Panc1 (cell line): ENCODE measurements at regions not wholly inside any gene's neighbourhood (a gene's known extent, or its start where the extent isn't known, plus 50 kb on each side); places are given as distances from the start of the nearest gene placed in this dataset.

Source experiments
- ATAC-seq: fragments of 200-7000 bp; cut with Tn5 transposase; 2 replicates; pipeline ENCODE4 v1.9.1; 2020; ENCODE audit warnings: mild to moderate bottlenecking, moderate library complexity
- BruUV-seq: library from RNA; stranded (reverse); fragments of 400-500 nt; replicated peaks from 2 replicates; lab custom pipeline; 2021; lab: Mats Ljungman, UMichigan
- CTCF ChIA-PET: fragments of 300-600 bp; sonication (Branson Sonifier 250); formaldehyde crosslinking; loops from one replicate; lab custom pipeline; 2022; ENCODE audit warnings: antibody characterized with exemption; lab: Charles Lee
- POLR2A ChIA-PET: fragments of 300-600 bp; sonication (Branson Sonifier 250); formaldehyde crosslinking; loops from one replicate; lab custom pipeline; 2022; ENCODE audit warnings: antibody characterized with exemption; lab: Charles Lee
- DNase-seq: peaks from one replicate; pipeline ENCODE4 v3.0.0-alpha.2; 2010; ENCODE audit warnings: low read depth, low spot score
- H3K27ac ChIP-seq: 2 replicates; pipeline ENCODE4 v1.5.1; 2011; ENCODE audit warnings: mild to moderate bottlenecking, low read length, inconsistent platforms
- H3K27me3 ChIP-seq: fragments of 200-500 bp; sonication (Bioruptor generic); 2 replicates; pipeline ENCODE4 v1.6.0; 2014; ENCODE audit warnings: low read length, inconsistent platforms; ENCODE audit not compliant: control insufficient read depth, insufficient read depth
- H3K36me3 ChIP-seq: fragments of 200-500 bp; sonication (Bioruptor generic); 2 replicates; pipeline ENCODE4 v1.5.1; 2014; ENCODE audit warnings: inconsistent platforms, mild to moderate bottlenecking, low read length, moderate library complexity; ENCODE audit not compliant: control insufficient read depth, insufficient read depth
- H3K4me1 ChIP-seq: 2 replicates; pipeline ENCODE4 v1.5.1; 2011; ENCODE audit warnings: inconsistent platforms, mild to moderate bottlenecking, low read length, moderate library complexity; ENCODE audit not compliant: control insufficient read depth, insufficient read depth
- H3K4me3 ChIP-seq, 2 experiments: 2 replicates each; pipeline ENCODE4 v1.5.1; 2011 to 2012; ENCODE audit warnings: low read depth in 2 of 2, low read length in 2 of 2, mild to moderate bottlenecking in 2 of 2, inconsistent platforms in 1 of 2, moderate library complexity in 1 of 2
- H3K9me3 ChIP-seq: fragments of 200-500 bp; sonication (Bioruptor generic); 2 replicates; pipeline ENCODE4 v1.5.1; 2014; ENCODE audit warnings: low read depth, mild to moderate bottlenecking, inconsistent platforms, low read length, moderate library complexity; ENCODE audit not compliant: control insufficient read depth, insufficient read depth
- CTCF ChIP-seq: fragments of 450-650 bp; IDR thresholded peaks from 2 replicates; pipeline ENCODE4 v1.5.1; 2017; ENCODE audit warnings: mild to moderate bottlenecking
- POLR2AphosphoS5 ChIP-seq: IDR thresholded peaks from 2 replicates; pipeline ENCODE4 v1.6.1; 2012; ENCODE audit warnings: mild to moderate bottlenecking, low read depth, low read length, moderate library complexity
- REST ChIP-seq, 2 experiments: IDR thresholded peaks; 2 replicates each; pipeline ENCODE4 v1.6.1; 2011 to 2012; ENCODE audit warnings: low read depth in 2 of 2, control low read depth in 1 of 2, low read length in 1 of 2, mild to moderate bottlenecking in 1 of 2, moderate library complexity in 1 of 2; ENCODE audit not compliant: insufficient read depth in 1 of 2
- SIN3A ChIP-seq: IDR thresholded peaks from 2 replicates; pipeline ENCODE4 v1.6.1; 2012; ENCODE audit warnings: low read depth, mild to moderate bottlenecking, low read length, moderate library complexity, borderline replicate concordance; ENCODE audit not compliant: insufficient read depth
- TCF7L2 ChIP-seq: IDR thresholded peaks from 2 replicates; pipeline ENCODE4 v1.6.1; 2011; ENCODE audit warnings: mild to moderate bottlenecking, low read depth, low read length, inconsistent platforms
- in situ Hi-C: cut with HindIII; loops from 2 replicates; pipeline ENCODE4 v1.10.0; 2016; ENCODE audit warnings: low sequenced_read_pairs, low pct_unique_long_range_greater_than_20kb
- intact Hi-C: fragments of 100-400 bp; cut with micrococcal nuclease; formaldehyde crosslinking; loops from one replicate; pipeline ENCODE4 v1.10.0; 2022; ENCODE audit not compliant: unreplicated experiment

- H3K27me3 ChIP-seq: peaks cover 2% of the 10 kb centered on the region; the same call in 1 of the 2 replicates
- ATAC-seq: no peak
- in situ Hi-C loops: no loop called here
These were observed 51.1 kb upstream of the CTTNBP2NL start for GRCh38 chr1:112344754-112345423.

More at GRCh38 chr1:112344754-112345423, 51.1 kb upstream of the CTTNBP2NL start:
- Histone ChIP-seq H3K9me3 (no peaks in the 10 kb centered on the region), H3K4me3 (no peak overlapping the region), H3K27ac (no peak overlapping the region), H3K36me3 (no peaks in the 10 kb centered on the region), H3K4me1 (no peaks in the 10 kb centered on the region)
- no peak for DNase-seq
- intact Hi-C loops: no loop called here
- ChIA-PET CTCF (no interaction called here), POLR2A (no interaction called here)
- TF ChIP-seq REST (IDR thresholded peaks at IDR 0.05; ENCODE audit: insufficient read depth in 1 of 2, low read depth in 2 of 2, low read length in 1 of 2) (no peak), SIN3A (no peak), CTCF (no peak), TCF7L2 (no peak), POLR2AphosphoS5 (no peak)
- BruUV-seq: no TSS peak
